GM12892 (cell line): ENCODE measurements at regions not wholly inside any gene's neighbourhood (a gene's known extent, or its start where the extent isn't known, plus 50 kb on each side); places are given as distances from the start of the nearest gene placed in this dataset.

Source experiments
- POLR2A ChIP-seq: IDR thresholded peaks from 2 replicates; pipeline ENCODE4 v1.6.1; 2011; ENCODE audit warnings: low read depth, low read length, control low read depth
- POLR2AphosphoS5 ChIP-seq: IDR thresholded peaks from 2 replicates; pipeline ENCODE4 v1.6.1; 2011; ENCODE audit warnings: low read depth, low read length, control low read depth

DNA sequence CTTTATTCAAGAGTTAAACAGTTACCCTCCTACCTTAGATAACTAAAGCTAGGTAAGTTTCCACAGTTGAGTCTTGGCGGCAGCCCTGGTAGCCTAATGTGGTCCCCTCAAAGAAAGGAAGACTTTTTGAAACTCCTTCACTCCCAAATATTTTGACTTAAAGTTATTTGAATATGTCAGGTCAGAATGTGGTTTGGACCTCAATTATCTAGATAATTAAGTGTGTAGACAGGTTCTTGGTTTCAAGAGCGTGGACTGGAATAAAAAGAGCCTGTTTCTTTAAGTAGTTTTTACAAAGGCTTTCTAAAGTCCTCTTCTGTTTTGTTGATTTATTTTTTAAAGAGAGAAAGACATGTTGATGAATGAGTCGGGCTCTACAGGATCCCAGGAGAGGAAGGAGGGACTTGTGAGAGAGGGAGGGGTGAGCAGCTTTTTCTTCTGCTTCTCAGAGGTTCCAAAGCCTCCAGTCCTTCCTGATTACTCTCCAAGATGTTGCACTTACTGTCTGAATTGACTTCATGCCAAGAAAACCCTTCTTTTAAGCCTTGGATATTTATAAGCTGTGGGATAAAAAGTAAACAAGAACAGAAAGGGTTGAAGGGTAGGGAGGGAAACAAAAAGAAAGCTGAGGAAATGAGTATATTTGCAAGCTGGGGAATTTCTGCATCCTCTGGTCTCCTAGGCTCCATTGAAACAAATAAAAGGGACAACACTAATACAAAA, 457.4 kb downstream of the IGSF11 start:
- TF ChIP-seq POLR2A (no peak), POLR2AphosphoS5 (no peak)
